ENCODE measurements at regions not wholly inside any gene's neighbourhood (a gene's known extent, or its start where the extent isn't known, plus 50 kb on each side); places are given as distances from the start of the nearest gene placed in this dataset.

DNA sequence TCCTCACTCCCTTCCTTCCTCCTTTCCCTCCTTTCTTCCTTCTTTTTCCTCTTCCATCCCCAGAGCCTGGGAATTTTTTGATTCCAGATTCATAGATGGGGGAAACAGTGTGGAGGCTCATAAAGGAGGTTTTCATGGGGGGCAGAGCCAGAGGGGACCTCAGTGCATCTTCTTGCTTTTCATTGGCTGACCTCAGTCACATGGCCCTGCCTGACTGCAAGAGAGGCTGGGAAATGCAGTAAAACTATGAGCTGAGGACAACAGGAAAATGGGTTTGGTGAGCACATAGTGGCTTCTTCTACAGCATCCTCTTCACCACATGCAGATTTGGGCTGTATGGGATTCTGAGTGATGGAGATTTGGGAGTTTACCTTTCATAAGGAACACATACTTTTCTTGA is 437.1 kb upstream of the TBX3 start:
- intact Hi-C loops (cut with DNase I): no loop called here
- Histone ChIP-seq H3K9me3 (no peaks in the 10 kb centered on the region), H3K4me3 (no peak overlapping the region), H3K36me3 (no peaks in the 10 kb centered on the region), H3K27ac (no peak overlapping the region), H3K27me3 (no peaks in the 10 kb centered on the region), H3K4me1 (no peaks in the 10 kb centered on the region)
- TF ChIP-seq POLR2A (IDR thresholded peaks at IDR 0.05): no peak
- no peak for TF ChIP-seq CTCF (IDR thresholded peaks at IDR 0.05)
- no peak for ATAC-seq
- DNase-seq: no peak

GRCh38 chr12:115118177-115118724 is 434.3 kb upstream of the TBX3 start:
- WGBS (ENCODE audit: insufficient coverage, low coverage, low lambda C conversion rate, missing lambda C conversion rate): 75% methylated on average over 3 of the region's 3 CpGs
- Histone ChIP-seq H3K9me3 (no peaks in the 10 kb centered on the region), H3K27ac (no peak overlapping the region), H3K36me3 (no peaks in the 10 kb centered on the region), H3K4me1 (no peaks in the 10 kb centered on the region), H3K4me3 (no peak overlapping the region), H3K27me3 (no peaks in the 10 kb centered on the region)
- intact Hi-C loops (cut with DNase I): no loop called here
- TF ChIP-seq POLR2A (IDR thresholded peaks at IDR 0.05): no peak
- TF ChIP-seq CTCF (IDR thresholded peaks at IDR 0.05): no peak
- no peak for ATAC-seq
- DNase-seq: no peak

DNA sequence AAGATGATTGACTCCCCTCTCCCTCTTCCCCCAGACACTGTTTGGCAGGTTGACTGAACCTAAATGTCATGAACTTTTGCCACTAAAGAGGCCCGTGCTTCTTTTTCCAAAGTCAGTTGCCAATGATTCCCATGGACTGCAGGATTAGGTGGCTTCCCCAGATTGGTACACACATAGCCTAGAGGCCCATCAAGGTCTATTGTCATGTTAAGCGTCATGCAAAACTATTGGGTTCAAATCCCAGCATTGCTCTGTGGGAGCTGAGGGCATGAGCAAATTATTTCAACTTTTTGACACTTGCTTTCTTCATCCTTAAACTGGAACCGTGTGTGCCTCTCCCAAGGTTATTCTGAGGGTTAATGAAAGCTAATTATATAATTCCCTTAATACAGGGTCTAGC is 430.2 kb upstream of the TBX3 start:
- no peaks in the 10 kb centered on the region for H3K27me3 ChIP-seq
- ATAC-seq: no peak
- intact Hi-C loops (cut with DNase I): no loop called here
- TF ChIP-seq POLR2A (IDR thresholded peaks at IDR 0.05) (no peak), CTCF (IDR thresholded peaks at IDR 0.05) (no peak)
- no peaks in the 10 kb centered on the region for H3K9me3 ChIP-seq
- H3K4me3 ChIP-seq: no peak overlapping the region
- no peaks in the 10 kb centered on the region for H3K36me3 ChIP-seq
- no peak overlapping the region for H3K27ac ChIP-seq
- no peaks in the 10 kb centered on the region for H3K4me1 ChIP-seq
- 68% methylated on average over 2 of the region's 3 CpGs for WGBS (ENCODE audit: insufficient coverage, low coverage, low lambda C conversion rate, missing lambda C conversion rate)
- no peak for DNase-seq

- DNase-seq: no peak
- Histone ChIP-seq H3K27ac (no peak overlapping the region), H3K9me3 (no peaks in the 10 kb centered on the region), H3K4me1 (peaks cover 0 to 13% (median 0%) of the 10 kb centered on the region in 4 donors), H3K36me3 (no peaks in the 10 kb centered on the region), H3K27me3 (no peaks in the 10 kb centered on the region), H3K4me3 (no peak overlapping the region)
- intact Hi-C loops (cut with DNase I): no loop called here
- no peak for TF ChIP-seq CTCF (IDR thresholded peaks at IDR 0.05)
- no peak for TF ChIP-seq POLR2A (IDR thresholded peaks at IDR 0.05)
- ATAC-seq: no peak
- 100% methylated on average over 1 of the region's 3 CpGs for WGBS (ENCODE audit: insufficient coverage, low coverage, low lambda C conversion rate, missing lambda C conversion rate)
These were observed 425.9 kb upstream of the TBX3 start for GRCh38 chr12:115109863-115110262.
